ENCODE measurements at regions not wholly inside any gene's neighbourhood (a gene's known extent, or its start where the extent isn't known, plus 50 kb on each side); places are given as distances from the start of the nearest gene placed in this dataset.
"Not testable (repeated sequence)": the region's sequence is repeated elsewhere in the genome, so short reads cannot be mapped to it uniquely, and the experiment has no call there.

GRCh38 chr5:101143526-101143925, 240.4 kb upstream of the ST8SIA4 start:
- DNase-seq, result no peak

GRCh38 chr5:101142102-101142501, 239.0 kb upstream of the ST8SIA4 start:
- DNase-seq, result no peak

GRCh38 chr5:101136454-101136853, 233.4 kb upstream of the ST8SIA4 start:
- DNase-seq, result no peak

GRCh38 chr5:101123363-101123762, 220.3 kb upstream of the ST8SIA4 start:
- no peak for DNase-seq

GRCh38 chr5:101112645-101113044, 209.6 kb upstream of the ST8SIA4 start:
- no peak for DNase-seq

GRCh38 chr5:101103874-101104273, 200.8 kb upstream of the ST8SIA4 start:
- DNase-seq, result no peak

DNA sequence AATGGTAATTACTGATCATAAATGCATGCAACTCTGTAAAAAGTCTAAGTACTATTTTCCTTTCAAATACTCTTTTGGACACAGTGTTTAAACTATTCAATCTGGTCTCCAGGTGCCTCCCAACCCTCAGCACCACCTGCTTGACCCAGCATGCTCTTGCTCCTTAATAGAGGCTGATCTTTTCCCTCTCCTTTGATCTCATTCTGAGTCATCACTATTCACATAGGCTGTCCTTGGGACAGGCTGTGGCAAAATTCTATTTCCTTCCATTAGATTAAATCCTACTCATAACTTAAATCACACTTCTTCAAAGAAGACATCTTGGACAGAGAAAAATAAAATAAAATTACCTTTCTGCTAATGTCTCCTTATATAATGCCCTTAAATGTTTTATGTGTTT, 199.4 kb upstream of the ST8SIA4 start:
- DNase-seq, result no peak

DNA sequence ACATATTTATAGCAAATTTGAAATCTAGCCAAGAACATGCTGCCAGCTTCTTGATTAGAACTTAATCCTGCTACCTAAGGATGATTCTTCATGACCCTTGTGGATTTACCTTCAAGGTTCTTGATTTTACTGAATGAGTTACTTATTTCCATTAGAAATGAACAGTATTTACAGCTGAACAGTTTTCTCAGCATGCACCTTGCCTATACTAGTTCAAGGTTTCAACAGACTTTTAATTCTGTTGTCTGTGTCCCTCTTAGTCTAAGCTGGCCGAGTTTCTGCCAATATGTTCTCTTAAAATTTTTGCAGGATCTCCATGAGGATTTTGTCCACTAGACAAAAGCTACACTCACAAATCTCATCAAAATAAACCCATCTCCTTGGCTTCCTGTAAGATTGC, 188.8 kb upstream of the ST8SIA4 start:
- no peak for DNase-seq

- DNase-seq, result no peak
Measured at GRCh38 chr5:101084353-101084752, 181.3 kb upstream of the ST8SIA4 start.

GRCh38 chr5:101080462-101081240, 177.6 kb upstream of the ST8SIA4 start:
- no peak for DNase-seq

GRCh38 chr5:101068298-101068697, 165.2 kb upstream of the ST8SIA4 start:
- DNase-seq, result no peak

DNA sequence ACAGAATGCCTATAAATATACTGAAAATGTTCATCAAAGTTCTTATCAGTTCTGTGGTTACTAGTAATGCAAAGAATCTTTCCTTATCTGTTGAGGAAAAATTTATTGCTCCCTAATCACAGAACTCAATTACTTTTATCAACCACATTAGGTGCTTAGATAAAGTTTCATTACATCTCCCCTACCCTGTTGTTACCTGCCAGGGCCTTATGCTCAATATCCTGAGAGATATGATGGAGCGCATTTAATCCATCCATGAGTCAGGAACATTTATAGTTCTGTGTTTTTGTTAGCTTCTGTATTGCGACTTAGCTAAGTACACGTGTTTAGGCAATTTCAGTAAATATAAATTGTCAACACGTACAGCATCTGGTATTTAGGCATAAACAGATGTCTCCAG, 164.3 kb upstream of the ST8SIA4 start:
- DNase-seq, result no peak

DNA sequence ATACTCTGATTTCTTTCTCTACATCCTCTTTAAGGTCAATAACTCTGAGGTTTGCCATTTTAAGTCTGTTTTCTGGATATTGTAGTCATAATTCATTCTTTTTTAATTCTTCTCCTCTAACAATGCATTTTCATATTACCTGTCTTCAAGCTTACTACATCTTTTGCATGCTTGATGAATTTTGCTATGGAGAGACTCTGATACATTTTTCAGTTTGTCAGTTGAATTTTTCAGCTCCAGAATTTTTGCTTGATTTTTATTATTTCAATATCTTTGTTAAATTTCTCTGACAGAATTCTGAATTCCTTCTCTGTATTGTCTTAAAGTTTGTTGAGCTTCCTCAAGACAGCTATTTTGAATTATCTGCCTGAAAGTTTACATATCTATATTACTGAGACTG, 159.8 kb upstream of the ST8SIA4 start:
- DNase-seq, result no peak

GRCh38 chr5:101047181-101047580, 144.1 kb upstream of the ST8SIA4 start:
- no peak for DNase-seq

- no peak for DNase-seq
Measured at GRCh38 chr5:101045689-101046088, 142.6 kb upstream of the ST8SIA4 start.

DNA sequence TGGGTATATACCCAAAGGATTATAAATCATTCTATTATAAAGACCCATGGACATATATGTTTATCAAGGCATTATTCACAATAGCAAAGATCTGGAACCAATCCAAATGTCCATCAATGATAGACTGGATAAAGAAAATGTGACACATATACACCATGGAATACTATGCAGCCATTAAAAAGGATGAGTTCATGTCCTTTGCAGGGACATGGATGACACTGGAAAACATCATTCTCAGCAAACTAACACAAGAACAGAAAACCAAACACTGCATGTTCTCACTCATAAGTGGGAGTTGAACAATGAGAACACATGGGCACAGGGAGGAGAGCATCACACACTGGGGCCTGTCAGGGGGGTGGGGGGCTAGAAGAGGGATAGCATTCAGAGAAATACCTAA, 136.9 kb upstream of the ST8SIA4 start:
- DNase-seq, result not testable (repeated sequence)

GRCh38 chr5:101036778-101037177, 133.7 kb upstream of the ST8SIA4 start:
- DNase-seq, result no peak

GRCh38 chr5:101035425-101035824, 132.3 kb upstream of the ST8SIA4 start:
- DNase-seq, result no peak

- DNase-seq, result no peak
Measured at GRCh38 chr5:101024299-101024698, 121.2 kb upstream of the ST8SIA4 start.

DNA sequence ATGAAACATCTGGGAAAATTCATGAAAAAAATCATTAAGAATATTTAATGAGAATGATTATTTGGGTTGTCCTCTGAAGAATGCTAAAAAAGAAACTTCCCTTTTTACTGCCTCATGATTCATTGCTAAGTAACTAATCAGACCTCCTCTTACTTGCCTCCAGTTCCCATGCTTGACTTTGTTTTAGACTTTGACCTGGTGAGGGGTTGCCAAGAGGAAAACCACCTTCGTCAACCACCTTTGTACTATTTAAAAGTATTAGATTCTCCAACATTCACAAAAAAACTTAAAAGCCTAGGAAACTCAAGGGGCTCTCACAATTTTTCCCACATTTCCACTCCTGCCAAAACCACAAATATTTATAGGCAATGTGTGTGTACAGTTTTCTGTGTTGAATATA, 115.2 kb upstream of the ST8SIA4 start:
- DNase-seq, result no peak

DNA sequence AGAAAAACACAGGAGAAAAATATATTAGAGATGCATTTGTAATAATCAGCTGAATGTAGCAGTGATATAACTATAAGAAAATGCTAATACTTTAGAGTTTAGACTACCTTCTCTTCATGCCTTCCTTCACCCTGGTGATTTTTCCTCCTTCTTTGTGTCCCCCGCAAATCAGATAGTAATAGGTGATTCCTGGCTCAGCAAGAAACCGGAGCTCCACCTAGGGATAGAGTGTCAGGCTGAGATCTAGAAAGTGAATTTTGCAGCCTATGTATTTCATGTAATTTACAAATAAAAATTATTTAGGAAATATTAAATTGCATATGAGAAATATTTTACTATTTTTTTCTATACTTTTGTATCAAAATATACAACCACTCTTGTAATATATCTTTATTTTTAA, 109.8 kb upstream of the ST8SIA4 start:
- DNase-seq, result no peak

DNA sequence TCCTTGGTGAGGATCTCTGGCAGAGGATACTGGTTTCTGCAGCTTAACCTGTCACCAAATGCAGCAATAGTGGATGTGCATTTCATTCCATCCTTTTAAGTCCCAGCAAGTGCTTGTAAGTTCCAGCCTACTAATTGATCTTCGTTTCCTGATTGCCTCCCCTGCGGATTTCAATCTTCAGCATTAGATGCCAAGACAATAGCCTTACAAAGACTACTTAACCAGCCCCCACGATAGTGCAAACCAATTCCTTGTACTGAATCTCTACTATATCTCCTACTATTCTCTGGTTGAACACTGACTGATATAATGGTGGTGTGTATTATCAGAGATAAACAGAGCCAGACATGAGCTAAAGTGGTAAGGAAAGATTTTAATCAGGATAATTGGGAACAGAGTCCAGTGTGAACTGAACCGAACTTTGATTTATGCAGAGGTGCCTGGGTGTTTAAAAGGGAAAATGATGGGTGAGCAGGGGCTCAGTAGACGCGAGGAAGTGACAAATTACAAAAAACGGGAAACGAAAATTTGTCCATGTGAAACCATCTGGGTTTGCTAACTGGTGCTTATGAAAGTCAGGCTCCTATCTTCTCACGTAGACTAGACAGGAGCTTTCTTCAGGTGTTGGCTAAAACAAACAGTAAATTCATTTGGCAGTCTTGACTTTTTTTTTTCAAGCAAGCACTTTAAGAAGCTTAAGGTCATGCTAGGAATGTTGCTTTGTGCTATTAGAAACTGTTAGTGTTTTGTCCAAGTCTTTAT, 106.9 kb upstream of the ST8SIA4 start:
- no peak for DNase-seq

GRCh38 chr5:100992354-100992753, 89.3 kb upstream of the ST8SIA4 start:
- no peak for DNase-seq

- DNase-seq, result not testable (repeated sequence)
Measured at GRCh38 chr5:100983601-100984000, 80.5 kb upstream of the ST8SIA4 start.

GRCh38 chr5:100974082-100974481, 71.0 kb upstream of the ST8SIA4 start:
- DNase-seq, result no peak
